Right cardiac atrium (tissue), 5 donors: ENCODE measurements at regions not wholly inside any gene's neighbourhood (a gene's known extent, or its start where the extent isn't known, plus 50 kb on each side); places are given as distances from the start of the nearest gene placed in this dataset.
A peak's percentile ranks its signal among the peaks of the same experiment; 100 is the strongest.

Experiments
- ATAC-seq, 2 donors: fragments of 200-7000 bp; cut with Tn5 transposase; one replicate each; pipeline versions ENCODE4 v1.8.0 to v1.9.1; 2020; ENCODE audit warnings: moderate library complexity in 2 of 2, mild to moderate bottlenecking in 1 of 2
- DNase-seq, 3 donors: peaks; one replicate each; pipeline ENCODE4 v3.0.0-alpha.2; 2020
- H3K27ac ChIP-seq: one replicate; pipeline ENCODE4 v1.5.1; 2013; ENCODE audit warnings: mild to moderate bottlenecking, low read length, control low read depth, moderate library complexity
- H3K27me3 ChIP-seq: one replicate; pipeline ENCODE4 v1.6.1; 2013; ENCODE audit not compliant: control insufficient read depth, insufficient read depth
- H3K4me1 ChIP-seq: one replicate; pipeline ENCODE4 v1.6.1; 2013; ENCODE audit warnings: low read length; ENCODE audit not compliant: control insufficient read depth, insufficient read depth
- H3K4me3 ChIP-seq: one replicate; pipeline ENCODE4 v1.5.1; 2013; ENCODE audit warnings: low read length, control low read depth
- H3K9me3 ChIP-seq: one replicate; pipeline ENCODE4 v1.6.1; 2013; ENCODE audit warnings: low read length; ENCODE audit not compliant: control insufficient read depth
- WGBS: extraction: QIAGEN DNeasy Blood & Tissue Kit; methylation state at CpG from one replicate; pipeline ENCODE4 v1.1.7; 2013; 5-methylcytosine and 5-hydroxymethylcytosine counted together
- intact Hi-C, 4 donors: fragments of 100-400 bp; cut with DNase I; formaldehyde crosslinking; loops; one replicate each; pipeline versions ENCODE4 v1.11.0 to v1.14.0; 2022 to 2023
- donor health status: healthy with polysubstance abuse.
- donor health status: DM: no; HTN: yes; CAD: no.
- donor health status: DM: no; HTN: no; CAD: no.
- donor health status: DM: no; HTN: yes; CAD: no; lungs with severe emphysema.
- donor health status: DM: yes; HTN: yes; CAD: no.

GRCh38 chr17:14762736-14763479 lies 462.0 kb downstream of the HS3ST3B1 start:
- Histone ChIP-seq H3K4me3 (no peak overlapping the region), H3K27me3 (no peaks in the 10 kb centered on the region), H3K9me3 (no peaks in the 10 kb centered on the region), H3K27ac (no peak overlapping the region), H3K4me1 (no peaks in the 10 kb centered on the region)
- WGBS = 66% methylated on average over 3 of the region's 3 CpGs
- intact Hi-C loops = no loop called here
- DNase-seq = no peak
- no peak for ATAC-seq

GRCh38 chr17:14760719-14761411 lies 460.0 kb downstream of the HS3ST3B1 start:
- ATAC-seq = no peak
- no peaks in the 10 kb centered on the region for H3K4me1 ChIP-seq
- no peak for DNase-seq
- 54% methylated on average over 5 of the region's 5 CpGs for WGBS
- H3K9me3 ChIP-seq = no peaks in the 10 kb centered on the region
- intact Hi-C loops = no loop called here
- no peaks in the 10 kb centered on the region for H3K27me3 ChIP-seq
- no peak overlapping the region for H3K27ac ChIP-seq
- no peak overlapping the region for H3K4me3 ChIP-seq

GRCh38 chr17:14760212-14760611 lies 459.3 kb downstream of the HS3ST3B1 start:
- DNase-seq (no peak), ATAC-seq (no peak)
- Histone ChIP-seq H3K27me3 (no peaks in the 10 kb centered on the region), H3K4me3 (no peak overlapping the region), H3K27ac (no peak overlapping the region), H3K9me3 (no peaks in the 10 kb centered on the region), H3K4me1 (no peaks in the 10 kb centered on the region)
- WGBS = 51% methylated on average over 4 of the region's 4 CpGs
- intact Hi-C loops = no loop called here

- Histone ChIP-seq H3K4me3 (no peak overlapping the region), H3K27me3 (no peaks in the 10 kb centered on the region), H3K4me1 (no peaks in the 10 kb centered on the region), H3K9me3 (no peaks in the 10 kb centered on the region), H3K27ac (no peak overlapping the region)
- DNase-seq = no peak
- no peak for ATAC-seq
- intact Hi-C loops = no loop called here
These were observed 458.4 kb downstream of the HS3ST3B1 start for GRCh38 chr17:14759325-14759724.

DNA sequence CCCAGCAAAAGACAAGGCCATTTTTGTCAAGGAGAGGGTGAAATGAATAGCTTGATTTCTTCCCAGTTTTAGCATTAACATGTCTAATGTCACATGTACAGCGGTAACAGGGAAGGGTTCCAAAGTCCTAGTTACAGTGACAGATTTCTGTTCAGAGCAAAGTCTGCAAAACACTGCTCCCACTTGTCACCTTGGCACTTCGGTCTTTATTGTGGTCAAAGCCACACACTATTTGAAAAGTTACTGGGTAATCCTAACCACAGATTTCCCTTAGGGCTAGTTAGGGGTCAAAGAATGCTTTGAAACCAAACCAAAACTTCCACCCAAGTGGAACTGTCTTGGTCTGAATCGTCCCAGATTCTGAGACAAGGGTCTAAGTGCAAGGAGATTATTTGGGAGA lies 455.6 kb downstream of the HS3ST3B1 start:
- H3K4me3 ChIP-seq = no peak overlapping the region
- no peaks in the 10 kb centered on the region for H3K4me1 ChIP-seq
- no peaks in the 10 kb centered on the region for H3K27me3 ChIP-seq
- no peaks in the 10 kb centered on the region for H3K9me3 ChIP-seq
- 47% methylated on average over 3 of the region's 3 CpGs for WGBS
- ATAC-seq = no peak
- intact Hi-C loops = no loop called here
- DNase-seq = no peak
- H3K27ac ChIP-seq = no peak overlapping the region

GRCh38 chr17:14755002-14755401 lies 454.1 kb downstream of the HS3ST3B1 start:
- H3K27me3 ChIP-seq = no peaks in the 10 kb centered on the region
- H3K4me3 ChIP-seq = no peak overlapping the region
- H3K9me3 ChIP-seq = no peaks in the 10 kb centered on the region
- intact Hi-C loops = no loop called here
- no peak overlapping the region for H3K27ac ChIP-seq
- WGBS = 23% methylated on average over 1 of the region's 1 CpG
- no peak for ATAC-seq
- DNase-seq = no peak
- H3K4me1 ChIP-seq = no peaks in the 10 kb centered on the region

DNA sequence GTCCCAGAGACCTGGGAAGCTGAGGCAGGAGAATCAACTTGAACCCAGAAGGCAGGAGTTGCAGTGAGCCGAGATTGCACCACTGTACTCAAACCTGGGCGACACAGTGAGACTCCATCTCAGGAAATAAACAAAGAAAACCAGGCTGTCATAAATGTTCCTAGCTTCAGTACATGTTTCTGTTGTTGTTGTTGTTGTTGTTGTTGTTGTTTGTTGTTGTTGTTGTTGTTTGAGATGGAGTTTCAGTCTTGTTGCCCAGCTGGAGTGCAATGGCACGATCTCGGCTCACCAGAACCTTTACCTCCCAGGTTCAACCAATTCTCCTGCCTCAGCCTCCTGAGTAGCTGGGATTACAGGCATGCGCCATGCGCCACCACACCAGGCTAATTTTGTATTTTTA lies 452.5 kb downstream of the HS3ST3B1 start:
- DNase-seq (no peak), ATAC-seq (no peak)
- H3K4me3 ChIP-seq = no peak overlapping the region
- no peak overlapping the region for H3K27ac ChIP-seq
- no peaks in the 10 kb centered on the region for H3K4me1 ChIP-seq
- intact Hi-C loops = no loop called here
- 95% methylated on average over 6 of the region's 6 CpGs for WGBS
- H3K27me3 ChIP-seq = no peaks in the 10 kb centered on the region
- no peaks in the 10 kb centered on the region for H3K9me3 ChIP-seq

GRCh38 chr17:14752011-14752410 lies 451.1 kb downstream of the HS3ST3B1 start:
- intact Hi-C loops = no loop called here
- Histone ChIP-seq H3K27me3 (no peaks in the 10 kb centered on the region), H3K4me1 (no peaks in the 10 kb centered on the region), H3K27ac (no peak overlapping the region), H3K9me3 (no peaks in the 10 kb centered on the region), H3K4me3 (no peak overlapping the region)
- WGBS = 56% methylated on average over 2 of the region's 2 CpGs
- ATAC-seq (no peak), DNase-seq (no peak)

- Histone ChIP-seq H3K27ac (no peak overlapping the region), H3K4me1 (no peaks in the 10 kb centered on the region), H3K4me3 (no peak overlapping the region), H3K9me3 (no peaks in the 10 kb centered on the region), H3K27me3 (no peaks in the 10 kb centered on the region)
- no peak for ATAC-seq
- 95% methylated on average over 5 of the region's 5 CpGs for WGBS
- DNase-seq = no peak
- intact Hi-C loops = no loop called here
These were observed 450.0 kb downstream of the HS3ST3B1 start for GRCh38 chr17:14750866-14751265.

DNA sequence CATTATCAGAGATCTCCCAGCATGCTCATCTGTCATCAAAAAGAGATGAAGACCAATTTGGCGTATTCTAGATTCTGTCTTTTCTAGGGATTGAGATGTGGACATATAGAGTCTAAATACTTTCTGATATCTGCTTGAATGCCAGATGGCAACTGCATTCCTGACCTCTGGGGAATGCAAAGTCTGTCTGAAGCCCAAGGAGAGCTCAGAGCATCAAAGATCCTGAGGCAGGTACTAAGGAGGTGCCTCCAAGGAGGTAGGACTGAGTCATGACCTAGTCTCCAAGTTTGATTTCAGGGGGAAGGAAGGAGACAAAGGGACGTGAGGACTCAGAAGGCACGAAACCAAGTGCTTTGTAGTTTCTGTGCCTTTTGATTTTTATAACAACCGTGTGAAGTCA lies 448.4 kb downstream of the HS3ST3B1 start:
- Histone ChIP-seq H3K27me3 (no peaks in the 10 kb centered on the region), H3K9me3 (no peaks in the 10 kb centered on the region), H3K4me3 (no peak overlapping the region), H3K4me1 (no peaks in the 10 kb centered on the region), H3K27ac (no peak overlapping the region)
- DNase-seq (no peak), ATAC-seq (no peak)
- 80% methylated on average over 4 of the region's 4 CpGs for WGBS
- intact Hi-C loops = no loop called here

DNA sequence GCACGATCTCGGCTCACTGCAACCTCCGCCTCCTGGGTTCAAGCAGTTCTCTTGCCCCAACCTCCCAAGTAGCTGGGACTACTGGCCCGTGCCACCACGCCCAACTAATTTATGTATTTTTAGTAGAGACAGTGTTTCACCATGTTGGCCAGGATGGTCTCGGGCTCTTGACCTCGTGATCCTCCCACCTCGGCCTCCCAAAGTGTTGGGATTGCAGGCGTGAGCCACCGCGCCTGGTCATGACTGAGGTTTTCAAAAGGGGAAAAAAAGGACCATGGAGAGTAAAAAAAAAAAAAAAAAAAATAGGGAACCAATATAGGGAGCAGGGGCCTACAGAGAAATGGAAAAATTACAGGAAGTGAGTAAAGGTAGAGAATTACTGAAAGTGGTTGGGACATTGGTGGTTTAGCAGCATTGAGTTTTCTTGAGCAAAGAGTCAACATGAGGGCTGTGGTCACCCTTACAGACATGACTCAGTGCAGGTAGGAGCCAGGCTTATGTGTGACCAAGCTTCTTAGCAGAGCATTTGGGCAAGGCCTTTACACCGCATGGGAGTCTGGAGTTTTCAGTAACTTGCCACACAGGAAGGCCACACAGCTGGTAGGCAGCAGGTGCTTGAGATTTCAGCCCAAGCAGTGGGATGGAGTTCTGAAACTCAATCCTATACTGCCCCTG lies 447.3 kb downstream of the HS3ST3B1 start:
- peak in 1 of 2 donors; percentile 40 for ATAC-seq

More for the DNA sequence above, 447.3 kb downstream of the HS3ST3B1 start:
- Histone ChIP-seq H3K27me3 (no peaks in the 10 kb centered on the region), H3K4me1 (no peaks in the 10 kb centered on the region), H3K4me3 (no peak overlapping the region), H3K27ac (no peak overlapping the region), H3K9me3 (no peaks in the 10 kb centered on the region)
- 85% methylated on average over 12 of the region's 12 CpGs for WGBS
- no peak for DNase-seq
- intact Hi-C loops = no loop called here
